HCT116 (cell line): ENCODE measurements at regions not wholly inside any gene's neighbourhood (a gene's known extent, or its start where the extent isn't known, plus 50 kb on each side); places are given as distances from the start of the nearest gene placed in this dataset.

Source experiments
- EZH2phosphoT487 ChIP-seq: fragments of 200-600 bp; IDR thresholded peaks from 2 replicates; pipeline ENCODE4 v1.6.1; 2018; ENCODE audit warnings: antibody characterized with exemption, borderline replicate concordance
- YY1 ChIP-seq: IDR thresholded peaks from 2 replicates; pipeline ENCODE4 v1.6.1; 2011; ENCODE audit warnings: low read length, low read depth, moderate library complexity, mild to moderate bottlenecking; ENCODE audit not compliant: insufficient replicate concordance; ENCODE audit errors: extremely low read depth

GRCh38 chr2:188047735-188048134 is 243.9 kb upstream of the GULP1 start:
- TF ChIP-seq YY1 = no peak
- TF ChIP-seq EZH2phosphoT487 = no peak
